ENCODE measurements at regions not wholly inside any gene's neighbourhood (a gene's known extent, or its start where the extent isn't known, plus 50 kb on each side); places are given as distances from the start of the nearest gene placed in this dataset.
"Not testable (repeated sequence)": the region's sequence is repeated elsewhere in the genome, so short reads cannot be mapped to it uniquely, and the experiment has no call there.

DNA sequence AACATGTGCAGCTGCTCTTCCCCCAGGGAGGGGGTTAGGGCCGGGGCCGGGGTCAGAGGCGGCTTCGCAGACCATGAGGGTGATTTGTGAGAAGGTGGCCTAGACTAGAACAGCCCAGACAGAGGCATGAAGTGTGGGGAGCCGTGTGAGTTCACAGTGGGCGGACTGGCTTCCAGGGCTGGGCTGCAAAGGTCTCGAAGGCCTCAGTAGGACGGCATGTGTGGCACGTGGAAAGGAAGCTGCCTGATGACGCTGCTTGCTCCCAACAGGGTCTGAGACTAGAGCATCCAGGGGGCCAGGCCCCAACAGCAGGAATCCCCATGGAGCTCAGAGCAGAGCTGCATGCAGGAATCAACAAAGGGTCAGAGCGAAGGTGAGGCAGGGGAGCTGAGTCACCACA is 111.5 kb upstream of the ZNF469 start:
- not testable (repeated sequence) for H3K27me3 ChIP-seq (ENCODE audit: low read depth, low read length); H3K36me3 ChIP-seq (replicated peaks; ENCODE audit: low read depth, low read length); H3K9me3 ChIP-seq (ENCODE audit: insufficient read depth, low read length); H3K79me2 ChIP-seq (ENCODE audit: low read length); H3K9ac ChIP-seq (ENCODE audit: low read length); H3K4me3 ChIP-seq (ENCODE audit: low read length); H2AFZ ChIP-seq (ENCODE audit: low read depth, low read length); H4K20me1 ChIP-seq (ENCODE audit: insufficient read depth, low read length); H3K27ac ChIP-seq (ENCODE audit: low read length); H3K4me2 ChIP-seq (ENCODE audit: low read length); H3K4me1 ChIP-seq (ENCODE audit: low read length)

DNA sequence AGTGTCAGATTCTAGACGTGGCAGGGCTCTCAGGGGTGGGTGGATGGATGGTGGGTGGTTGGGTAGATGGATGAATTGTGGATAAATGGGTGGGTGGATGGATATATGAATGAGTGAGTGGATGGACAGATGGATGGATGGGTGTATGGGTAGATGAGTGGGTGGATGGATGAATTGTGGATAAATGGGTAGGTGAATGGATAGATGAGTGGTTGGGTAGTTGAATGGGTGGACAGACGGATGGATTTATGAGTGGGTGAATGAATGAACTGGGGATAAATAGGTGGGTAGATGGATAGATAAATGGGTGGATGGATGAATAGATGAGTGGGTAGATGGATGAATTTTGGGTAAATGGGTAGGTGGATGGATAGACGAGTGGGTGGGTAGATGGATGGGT is 111.0 kb upstream of the ZNF469 start:
- not testable (repeated sequence) for H3K4me3 ChIP-seq (ENCODE audit: low read length); H3K4me1 ChIP-seq (ENCODE audit: low read length); H2AFZ ChIP-seq (ENCODE audit: low read depth, low read length); H3K27me3 ChIP-seq (ENCODE audit: low read depth, low read length); H3K4me2 ChIP-seq (ENCODE audit: low read length); H3K9ac ChIP-seq (ENCODE audit: low read length); H3K36me3 ChIP-seq (replicated peaks; ENCODE audit: low read depth, low read length); H4K20me1 ChIP-seq (ENCODE audit: insufficient read depth, low read length); H3K9me3 ChIP-seq (ENCODE audit: insufficient read depth, low read length); H3K79me2 ChIP-seq (ENCODE audit: low read length); H3K27ac ChIP-seq (ENCODE audit: low read length)

DNA sequence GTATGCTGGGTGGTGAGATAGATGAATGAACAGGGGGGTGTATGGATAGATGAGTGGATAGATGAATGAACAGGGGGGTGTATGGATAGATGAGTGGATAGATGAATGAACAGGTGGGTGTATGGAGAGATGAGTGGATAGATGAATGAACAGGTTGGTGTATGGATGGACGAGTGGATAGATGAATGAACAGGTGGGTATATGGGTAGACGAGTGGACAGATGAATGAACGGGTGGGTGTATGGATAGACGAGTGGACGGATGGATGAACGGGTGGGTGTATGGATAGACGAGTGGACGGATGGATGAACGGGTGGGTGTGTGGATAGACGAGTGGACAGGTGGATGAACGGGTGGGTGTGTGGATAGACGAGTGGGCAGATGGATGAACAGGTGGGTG is 110.3 kb upstream of the ZNF469 start:
- not testable (repeated sequence) for H3K4me3 ChIP-seq (ENCODE audit: low read length); H3K27me3 ChIP-seq (ENCODE audit: low read depth, low read length); H3K27ac ChIP-seq (ENCODE audit: low read length); H3K4me2 ChIP-seq (ENCODE audit: low read length); H3K79me2 ChIP-seq (ENCODE audit: low read length); H3K9me3 ChIP-seq (ENCODE audit: insufficient read depth, low read length); H4K20me1 ChIP-seq (ENCODE audit: insufficient read depth, low read length); H2AFZ ChIP-seq (ENCODE audit: low read depth, low read length); H3K9ac ChIP-seq (ENCODE audit: low read length); H3K4me1 ChIP-seq (ENCODE audit: low read length); H3K36me3 ChIP-seq (replicated peaks; ENCODE audit: low read depth, low read length)

DNA sequence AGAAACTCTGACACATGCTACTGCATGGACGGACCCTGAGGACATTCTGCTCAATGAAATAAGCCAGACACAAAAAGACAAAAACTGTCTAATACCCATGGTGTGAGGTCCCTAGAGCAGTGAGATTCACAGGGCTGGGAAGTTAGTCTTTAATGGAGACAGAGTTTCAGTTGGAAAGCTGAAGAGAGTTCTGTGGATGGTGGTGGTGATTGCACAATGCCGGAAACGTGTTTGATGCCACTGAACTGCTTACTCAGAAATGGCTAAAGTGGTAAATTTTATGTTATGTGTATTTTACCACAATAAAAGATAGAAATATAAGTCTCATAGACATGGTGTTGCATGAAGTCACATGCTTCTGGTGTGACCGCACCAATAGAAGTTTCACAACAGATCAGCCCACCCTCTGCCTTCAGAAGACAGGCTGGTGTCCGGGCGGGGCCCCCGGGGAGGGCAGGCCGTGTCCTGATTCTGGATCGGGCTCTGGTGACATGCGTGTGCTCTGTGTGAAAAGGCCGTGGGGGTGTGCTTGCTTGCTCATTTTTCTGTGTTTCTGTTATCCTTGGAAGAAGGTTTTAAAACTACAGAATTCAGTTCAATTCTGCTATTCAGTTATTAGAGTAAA is 108.5 kb upstream of the ZNF469 start:
- H3K27ac ChIP-seq (ENCODE audit: low read length); H3K9me3 ChIP-seq (ENCODE audit: insufficient read depth, low read length): not testable (repeated sequence)

DNA sequence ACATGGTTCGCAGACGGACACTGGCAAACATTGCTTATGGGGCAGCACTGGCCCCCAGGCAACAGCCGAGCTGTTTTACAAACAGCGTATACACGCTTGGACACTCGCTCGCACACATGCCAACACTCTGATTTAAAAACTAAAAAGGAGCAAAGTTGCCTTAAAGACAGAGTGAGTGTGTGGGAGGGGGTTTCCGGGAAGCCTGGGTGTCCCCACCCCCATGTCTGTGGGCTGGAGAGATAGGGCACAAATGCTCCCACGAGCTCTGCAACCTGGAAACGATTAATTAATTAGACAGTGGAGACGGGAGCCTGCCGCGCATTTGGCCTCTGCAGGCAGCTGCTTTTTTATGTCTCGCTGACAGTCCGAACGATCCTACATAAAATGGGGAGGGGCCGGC is 107.9 kb upstream of the ZNF469 start:
- Histone ChIP-seq H3K4me1 (ENCODE audit: low read length) (no peaks in the 10 kb centered on the region), H3K4me2 (ENCODE audit: low read length) (no peak overlapping the region), H3K27me3 (ENCODE audit: low read depth, low read length) (no peaks in the 10 kb centered on the region), H3K79me2 (ENCODE audit: low read length) (no peaks in the 10 kb centered on the region), H3K27ac (ENCODE audit: low read length) (no peak overlapping the region), H3K4me3 (ENCODE audit: low read length) (no peak overlapping the region), H4K20me1 (ENCODE audit: insufficient read depth, low read length) (no peaks in the 10 kb centered on the region), H3K9me3 (ENCODE audit: insufficient read depth, low read length) (no peaks in the 10 kb centered on the region), H2AFZ (ENCODE audit: low read depth, low read length) (no peak overlapping the region), H3K36me3 (replicated peaks; ENCODE audit: low read depth, low read length) (no peaks in the 10 kb centered on the region), H3K9ac (ENCODE audit: low read length) (no peak overlapping the region)
- TF ChIP-seq EZH2phosphoT487 (IDR thresholded peaks at IDR 0.05; ENCODE audit: low read depth): no peak
- TF ChIP-seq, protein P1, sequence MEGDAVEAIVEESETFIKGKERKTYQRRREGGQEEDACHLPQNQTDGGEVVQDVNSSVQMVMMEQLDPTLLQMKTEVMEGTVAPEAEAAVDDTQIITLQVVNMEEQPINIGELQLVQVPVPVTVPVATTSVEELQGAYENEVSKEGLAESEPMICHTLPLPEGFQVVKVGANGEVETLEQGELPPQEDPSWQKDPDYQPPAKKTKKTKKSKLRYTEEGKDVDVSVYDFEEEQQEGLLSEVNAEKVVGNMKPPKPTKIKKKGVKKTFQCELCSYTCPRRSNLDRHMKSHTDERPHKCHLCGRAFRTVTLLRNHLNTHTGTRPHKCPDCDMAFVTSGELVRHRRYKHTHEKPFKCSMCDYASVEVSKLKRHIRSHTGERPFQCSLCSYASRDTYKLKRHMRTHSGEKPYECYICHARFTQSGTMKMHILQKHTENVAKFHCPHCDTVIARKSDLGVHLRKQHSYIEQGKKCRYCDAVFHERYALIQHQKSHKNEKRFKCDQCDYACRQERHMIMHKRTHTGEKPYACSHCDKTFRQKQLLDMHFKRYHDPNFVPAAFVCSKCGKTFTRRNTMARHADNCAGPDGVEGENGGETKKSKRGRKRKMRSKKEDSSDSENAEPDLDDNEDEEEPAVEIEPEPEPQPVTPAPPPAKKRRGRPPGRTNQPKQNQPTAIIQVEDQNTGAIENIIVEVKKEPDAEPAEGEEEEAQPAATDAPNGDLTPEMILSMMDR (IDR thresholded peaks at IDR 0.05; ENCODE audit: low read depth, low read length): no peak

More for the DNA sequence above, 108.5 kb upstream of the ZNF469 start:
- H3K4me3 ChIP-seq (ENCODE audit: low read length); H3K4me2 ChIP-seq (ENCODE audit: low read length); H3K27me3 ChIP-seq (ENCODE audit: low read depth, low read length); H3K36me3 ChIP-seq (replicated peaks; ENCODE audit: low read depth, low read length); H3K4me1 ChIP-seq (ENCODE audit: low read length); H3K79me2 ChIP-seq (ENCODE audit: low read length); H3K9ac ChIP-seq (ENCODE audit: low read length); H2AFZ ChIP-seq (ENCODE audit: low read depth, low read length); H4K20me1 ChIP-seq (ENCODE audit: insufficient read depth, low read length): not testable (repeated sequence)

DNA sequence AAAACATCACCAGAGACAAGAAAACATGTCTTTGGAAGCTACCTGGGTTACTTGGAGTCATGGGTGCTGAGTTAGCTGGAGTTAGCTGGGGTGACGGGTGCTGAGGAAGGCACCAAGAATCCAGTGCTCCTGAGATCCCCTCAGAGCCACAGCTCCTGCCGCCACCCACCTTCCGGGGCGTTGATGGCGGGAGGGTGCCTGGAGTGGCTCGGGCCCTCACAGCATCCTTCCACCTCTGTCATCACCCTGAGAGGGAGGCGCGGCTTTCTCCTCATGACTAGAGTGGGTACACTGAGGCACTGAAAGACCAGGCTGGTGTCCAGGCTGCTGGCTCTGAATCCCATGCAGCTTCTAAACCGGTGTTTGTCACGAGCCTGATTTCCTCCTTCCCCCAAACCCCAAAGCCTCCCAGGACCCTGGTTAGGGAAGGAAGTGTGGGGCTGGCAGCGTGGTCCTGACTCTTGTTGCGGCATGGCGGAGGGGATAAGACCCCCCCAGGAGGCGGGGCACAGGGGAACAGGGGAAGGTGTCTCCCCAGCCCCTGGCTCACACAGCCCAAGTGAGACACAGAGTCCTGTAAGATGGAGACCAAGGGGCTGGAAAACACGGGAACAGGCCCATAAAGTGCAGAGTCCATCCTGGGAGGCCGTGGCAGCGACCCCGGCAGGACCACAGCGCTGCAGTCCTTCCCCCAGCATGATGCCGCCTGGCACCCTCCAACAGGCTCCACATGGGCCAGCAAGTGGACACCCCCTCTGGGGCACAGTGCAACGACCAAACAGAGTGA is 107.2 kb upstream of the ZNF469 start:
- H3K4me3 ChIP-seq (ENCODE audit: low read length); H4K20me1 ChIP-seq (ENCODE audit: insufficient read depth, low read length); H3K36me3 ChIP-seq (replicated peaks; ENCODE audit: low read depth, low read length); H3K79me2 ChIP-seq (ENCODE audit: low read length); H3K9me3 ChIP-seq (ENCODE audit: insufficient read depth, low read length); H3K27ac ChIP-seq (ENCODE audit: low read length); H3K4me2 ChIP-seq (ENCODE audit: low read length); H2AFZ ChIP-seq (ENCODE audit: low read depth, low read length); H3K4me1 ChIP-seq (ENCODE audit: low read length); H3K9ac ChIP-seq (ENCODE audit: low read length); H3K27me3 ChIP-seq (ENCODE audit: low read depth, low read length): not testable (repeated sequence)

DNA sequence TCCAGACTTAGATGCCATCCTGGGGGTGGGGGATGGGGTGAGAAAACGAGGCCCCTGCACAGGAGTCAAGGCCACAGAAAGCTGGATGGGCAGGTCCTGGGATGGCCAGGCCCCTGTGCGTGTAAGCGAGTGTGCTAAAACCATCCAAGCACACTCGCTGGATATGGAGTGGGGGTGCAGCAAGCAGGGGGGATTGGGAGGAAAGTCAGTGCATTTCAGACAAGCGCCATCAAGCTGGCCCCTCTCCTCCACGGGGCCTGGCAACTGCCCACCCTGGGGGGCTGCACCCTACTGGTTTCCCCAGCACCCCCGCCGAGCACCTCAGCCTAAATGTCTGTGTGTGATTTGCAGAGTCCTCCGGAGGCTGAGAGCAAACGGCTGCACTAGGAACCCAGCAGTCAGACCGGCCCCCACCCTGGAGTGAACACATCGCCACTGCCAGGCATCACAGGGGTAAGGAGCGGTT is 106.6 kb upstream of the ZNF469 start:
- H3K79me2 ChIP-seq (ENCODE audit: low read length); H3K27me3 ChIP-seq (ENCODE audit: low read depth, low read length); H2AFZ ChIP-seq (ENCODE audit: low read depth, low read length); H3K9ac ChIP-seq (ENCODE audit: low read length); H3K27ac ChIP-seq (ENCODE audit: low read length); H3K4me1 ChIP-seq (ENCODE audit: low read length); H3K9me3 ChIP-seq (ENCODE audit: insufficient read depth, low read length); H3K4me3 ChIP-seq (ENCODE audit: low read length); H4K20me1 ChIP-seq (ENCODE audit: insufficient read depth, low read length); H3K36me3 ChIP-seq (replicated peaks; ENCODE audit: low read depth, low read length); H3K4me2 ChIP-seq (ENCODE audit: low read length): not testable (repeated sequence)
